H1 (cell line): ENCODE measurements at regions not wholly inside any gene's neighbourhood (a gene's known extent, or its start where the extent isn't known, plus 50 kb on each side); places are given as distances from the start of the nearest gene placed in this dataset.

Experiments used
- CTCF ChIA-PET: fragments of 300-600 bp; sonication (Branson Sonifier 250); formaldehyde crosslinking; loops from one replicate; lab custom pipeline; 2021; ENCODE audit not compliant: partially characterized antibody; lab: Charles Lee
- POLR2A ChIA-PET: fragments of 300-600 bp; sonication (Branson Sonifier 250); formaldehyde crosslinking; loops from one replicate; lab custom pipeline; 2021; ENCODE audit warnings: inconsistent platforms; ENCODE audit not compliant: partially characterized antibody; lab: Charles Lee
- DNase-seq, 2 experiments: peaks; one replicate each; pipeline versions ENCODE4 v3.0.0 to v3.0.0-alpha.2; 2010 to 2022; ENCODE audit warnings: low spot score in 2 of 2, low read depth in 1 of 2, mixed read lengths in 1 of 2
- FAIRE-seq: peaks from 2 replicates; lab custom pipeline; 2011; peaks lifted over from hg19 to GRCh38; lab: Jason Lieb, UNC
- H2AFZ ChIP-seq: 2 replicates; pipeline ENCODE4 v1.8.1; 2012; ENCODE audit warnings: low read length, inconsistent platforms
- H2AK5ac ChIP-seq: 2 replicates; pipeline ENCODE4 v1.6.1; 2013; ENCODE audit warnings: low read depth, low read length
- H2BK120ac ChIP-seq: replicated peaks from 2 replicates; pipeline ENCODE3; 2013; ENCODE audit warnings: low read depth, low read length, inconsistent platforms
- H2BK12ac ChIP-seq: 2 replicates; pipeline ENCODE4 v1.6.1; 2013; ENCODE audit warnings: low read depth, low read length
- H2BK15ac ChIP-seq: 2 replicates; pipeline ENCODE4 v1.6.1; 2013; ENCODE audit warnings: low read length
- H2BK20ac ChIP-seq: 2 replicates; pipeline ENCODE4 v1.6.1; 2013; ENCODE audit warnings: low read length
- H2BK5ac ChIP-seq: 2 replicates; pipeline ENCODE4 v1.6.1; 2013; ENCODE audit warnings: low read depth, low read length
- H3K14ac ChIP-seq: 2 replicates; pipeline ENCODE4 v1.6.1; 2013; ENCODE audit warnings: inconsistent platforms; ENCODE audit not compliant: insufficient read length
- H3K18ac ChIP-seq: 2 replicates; pipeline ENCODE4 v1.6.1; 2013; ENCODE audit warnings: low read length; ENCODE audit errors: extremely low read depth
- H3K23ac ChIP-seq: 2 replicates; pipeline ENCODE4 v1.6.1; 2013; ENCODE audit warnings: inconsistent platforms; ENCODE audit not compliant: insufficient read length
- H3K23me2 ChIP-seq: 2 replicates; pipeline ENCODE4 v1.6.1; 2013; ENCODE audit warnings: low read depth, low read length
- H3K27ac ChIP-seq: 2 replicates; pipeline ENCODE4 v1.6.1; 2011; ENCODE audit warnings: low read depth, low read length, inconsistent platforms
- H3K27me3 ChIP-seq, 4 experiments: replicated peaks in 1 of 4; 1 replicate in 1 of 4; 2 replicates in 3 of 4; pipeline versions ENCODE4 v1.6.1 to v1.8.1; 2011 to 2013; ENCODE audit warnings: low read length in 3 of 4, mild to moderate bottlenecking in 3 of 4, inconsistent platforms in 2 of 4, mixed read lengths in 2 of 4, moderate library complexity in 1 of 4; ENCODE audit not compliant: control insufficient read depth in 3 of 4, insufficient read depth in 3 of 4; ENCODE audit errors: extremely low read depth in 1 of 4
- H3K36me3 ChIP-seq, 4 experiments: 2 replicates each; pipeline versions ENCODE4 v1.6.1 to v1.8.1; 2011 to 2013; ENCODE audit warnings: mild to moderate bottlenecking in 4 of 4, low read length in 3 of 4, moderate library complexity in 2 of 4, control low read depth in 1 of 4, inconsistent platforms in 1 of 4; ENCODE audit not compliant: insufficient read depth in 4 of 4, control insufficient read depth in 2 of 4
- H3K4ac ChIP-seq: replicated peaks from 2 replicates; pipeline ENCODE3; 2013; ENCODE audit warnings: low read length, low read depth, mixed read lengths, inconsistent platforms; ENCODE audit not compliant: insufficient read length
- H3K4me1 ChIP-seq, 4 experiments: replicated peaks in 1 of 4; 1 replicate in 1 of 4; 2 replicates in 3 of 4; pipeline versions ENCODE4 v1.6.1 to v1.8.1; 2011 to 2013; ENCODE audit warnings: low read length in 3 of 4, inconsistent platforms in 2 of 4, mixed read lengths in 1 of 4; ENCODE audit not compliant: insufficient read depth in 4 of 4, control insufficient read depth in 3 of 4
- H3K4me2 ChIP-seq, 2 experiments: 2 replicates each; pipeline versions ENCODE4 v1.6.1 to v1.8.1; 2011 to 2013; ENCODE audit warnings: low read depth in 2 of 2, low read length in 2 of 2, control low read depth in 1 of 2, inconsistent platforms in 1 of 2, mild to moderate bottlenecking in 1 of 2; ENCODE audit not compliant: insufficient read depth in 1 of 2
- H3K4me3 ChIP-seq, 4 experiments: fragments of 200-600, 300-600 bp in 1 of 4; sonication (generic), shearing (Covaris generic), sonication (Bioruptor Twin) in 1 of 4; 2 replicates each; pipeline versions ENCODE4 v1.5.1 to v1.8.1; 2011 to 2016; ENCODE audit warnings: low read length in 4 of 4, low read depth in 3 of 4, control low read depth in 2 of 4, inconsistent platforms in 2 of 4, mild to moderate bottlenecking in 2 of 4, mixed read lengths in 1 of 4, moderate library complexity in 1 of 4; ENCODE audit not compliant: insufficient read depth in 2 of 4; ENCODE audit errors: extremely low read depth in 1 of 4
- H3K56ac ChIP-seq: replicated peaks from 2 replicates; pipeline ENCODE3; 2013; ENCODE audit warnings: low read depth, mild to moderate bottlenecking, mixed read lengths, low read length, inconsistent platforms; ENCODE audit not compliant: insufficient read length
- H3K79me1 ChIP-seq: 2 replicates; pipeline ENCODE4 v1.6.1; 2013; ENCODE audit warnings: low read depth, low read length, control low read depth
- H3K79me2 ChIP-seq, 2 experiments: 2 replicates each; pipeline versions ENCODE4 v1.6.1 to v1.8.1; 2012 to 2013; ENCODE audit warnings: low read length in 2 of 2, mild to moderate bottlenecking in 2 of 2, inconsistent platforms in 1 of 2; ENCODE audit not compliant: insufficient read depth in 2 of 2, control insufficient read depth in 1 of 2
- H3K9ac ChIP-seq, 4 experiments: replicated peaks in 1 of 4; 1 replicate in 1 of 4; 2 replicates in 3 of 4; pipeline versions ENCODE4 v1.6.1 to v1.8.1; 2011 to 2013; ENCODE audit warnings: low read depth in 3 of 4, low read length in 3 of 4, control low read depth in 2 of 4, mild to moderate bottlenecking in 2 of 4, moderate library complexity in 2 of 4, inconsistent platforms in 1 of 4; ENCODE audit errors: extremely low read depth in 1 of 4
- H3K9me3 ChIP-seq, 2 experiments: 2 replicates each; pipeline versions ENCODE4 v1.6.1 to v1.8.1; 2012 to 2013; ENCODE audit warnings: mild to moderate bottlenecking in 2 of 2, moderate library complexity in 2 of 2, control low read depth in 1 of 2, inconsistent platforms in 1 of 2, low read depth in 1 of 2, low read length in 1 of 2, mixed read lengths in 1 of 2; ENCODE audit not compliant: insufficient read depth in 2 of 2
- H4K20me1 ChIP-seq, 2 experiments: replicated peaks in 1 of 2; 2 replicates each; pipeline versions ENCODE3 to v1.8.1; 2011 to 2013; ENCODE audit warnings: inconsistent platforms in 2 of 2, low read length in 2 of 2, mild to moderate bottlenecking in 1 of 2; ENCODE audit not compliant: insufficient read depth in 2 of 2, control insufficient read depth in 1 of 2
- H4K5ac ChIP-seq: 2 replicates; pipeline ENCODE4 v1.6.1; 2013; ENCODE audit warnings: low read length, low read depth, mixed read lengths, inconsistent platforms; ENCODE audit not compliant: insufficient read length
- H4K8ac ChIP-seq: 2 replicates; pipeline ENCODE4 v1.8.0; 2013; ENCODE audit warnings: mild to moderate bottlenecking, moderate library complexity, low read length, inconsistent platforms; ENCODE audit not compliant: insufficient read depth; ENCODE audit errors: extremely low read depth
- H4K91ac ChIP-seq: replicated peaks from 2 replicates; pipeline ENCODE3; 2013; ENCODE audit warnings: low read length, mixed read lengths, inconsistent platforms; ENCODE audit not compliant: insufficient read length
- CTBP2 ChIP-seq: IDR thresholded peaks from 2 replicates; pipeline ENCODE4 v1.7.0; 2011; ENCODE audit warnings: borderline replicate concordance, mild to moderate bottlenecking, moderate library complexity, mixed read lengths, low read length; ENCODE audit not compliant: insufficient read depth, insufficient read length
- JUN ChIP-seq: IDR thresholded peaks from 2 replicates; pipeline ENCODE4 v1.6.1; 2011; ENCODE audit warnings: low read depth, mild to moderate bottlenecking, improper control_type of control experiment, low read length
- WGBS, 2 experiments: shearing (Covaris generic) in 1 of 2; methylation state at CpG; one replicate each; pipeline versions ENCODE4 v1.1.6 to v1.1.7; 2013 to 2015; ENCODE audit warnings: low lambda C conversion rate in 2 of 2, mixed read lengths in 2 of 2, inconsistent platforms in 1 of 2, low coverage in 1 of 2, missing lambda C conversion rate in 1 of 2; ENCODE audit not compliant: insufficient replicate concordance in 2 of 2, insufficient coverage in 1 of 2, insufficient read length in 1 of 2; ENCODE audit errors: extremely low coverage in 1 of 2, missing lambda C conversion rate in 1 of 2; 5-methylcytosine and 5-hydroxymethylcytosine counted together
- TF ChIP-seq, protein P1 (sequence below): IDR thresholded peaks from 2 replicates; pipeline ENCODE4 v1.6.1; 2012; ENCODE audit warnings: inconsistent platforms

DNA sequence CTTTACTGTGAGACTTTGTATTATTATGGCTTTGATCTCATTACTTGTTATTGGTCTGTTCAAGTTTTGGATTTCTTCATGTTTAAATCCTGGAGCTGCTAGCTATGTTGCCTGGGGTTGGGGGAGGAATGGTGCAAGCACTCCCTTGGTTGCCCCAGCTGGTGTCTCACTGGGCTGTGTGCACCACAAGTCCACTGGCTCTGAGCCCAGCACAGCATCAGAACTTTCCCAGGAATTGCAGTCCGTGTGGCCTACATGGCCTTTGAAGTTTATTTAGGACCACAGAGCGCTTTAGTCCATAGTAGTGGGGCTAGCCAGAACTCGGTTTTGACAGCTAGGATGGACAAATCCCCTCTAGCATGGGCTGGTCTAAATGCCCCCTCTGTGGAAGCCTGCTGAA lies 278.8 kb upstream of the RPS6KA3 start:
- Histone ChIP-seq H2BK20ac (no peak overlapping the region), H3K36me3 (no peaks in the 10 kb centered on the region), H3K23ac (no peak overlapping the region), H3K9ac (no peak overlapping the region), H3K4me2 (no peak overlapping the region), H2BK15ac (no peak overlapping the region), H3K56ac (no peak overlapping the region), H3K4me3 (no peak overlapping the region), H4K8ac (no peak overlapping the region), H3K27me3 (no peaks in the 10 kb centered on the region), H2AK5ac (no peak overlapping the region), H3K23me2 (no peaks in the 10 kb centered on the region), H2BK120ac (no peak overlapping the region), H2BK5ac (no peak overlapping the region), H4K91ac (no peak overlapping the region), H3K79me2 (no peaks in the 10 kb centered on the region), H3K14ac (no peak overlapping the region), H3K9me3 (peaks cover 4 to 8% of the 10 kb centered on the region in 2 experiments; a peak in 2 of 4 replicates), H2AFZ (no peak overlapping the region), H2BK12ac (no peak overlapping the region), H3K79me1 (no peaks in the 10 kb centered on the region), H3K4me1 (no peaks in the 10 kb centered on the region), H4K5ac (no peak overlapping the region), H3K4ac (no peak overlapping the region), H3K18ac (no peak overlapping the region), H3K27ac (no peak overlapping the region), H4K20me1 (no peaks in the 10 kb centered on the region)
- DNase-seq, result no peak
- TF ChIP-seq CTBP2 (no peak), JUN (no peak)
- TF ChIP-seq, protein P1, sequence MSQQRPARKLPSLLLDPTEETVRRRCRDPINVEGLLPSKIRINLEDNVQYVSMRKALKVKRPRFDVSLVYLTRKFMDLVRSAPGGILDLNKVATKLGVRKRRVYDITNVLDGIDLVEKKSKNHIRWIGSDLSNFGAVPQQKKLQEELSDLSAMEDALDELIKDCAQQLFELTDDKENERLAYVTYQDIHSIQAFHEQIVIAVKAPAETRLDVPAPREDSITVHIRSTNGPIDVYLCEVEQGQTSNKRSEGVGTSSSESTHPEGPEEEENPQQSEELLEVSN, result no peak
- ChIA-PET POLR2A (no interaction called here), CTCF (no interaction called here)
- WGBS, 2 experiments, result 96% methylated on average over 3 of the region's 3 CpGs; no CpG with 5 or more reads in 1 of the 2 experiments
- FAIRE-seq, result no peak
